Upper lobe of left lung (tissue), 6 donors: ENCODE measurements at regions not wholly inside any gene's neighbourhood (a gene's known extent, or its start where the extent isn't known, plus 50 kb on each side); places are given as distances from the start of the nearest gene placed in this dataset.

Experiments used
- ATAC-seq, 2 donors: fragments of 200-7000 bp; cut with Tn5 transposase; one replicate each; pipeline ENCODE4 v1.9.1; 2022; ENCODE audit warnings: mild to moderate bottlenecking in 2 of 2, moderate library complexity in 2 of 2; ENCODE audit not compliant: low FRiP score in 2 of 2
- DNase-seq, 2 donors: peaks; one replicate each; pipeline ENCODE4 v3.0.0-alpha.2; 2019 to 2020
- H3K27ac ChIP-seq, 4 donors: fragments of 200-600 bp; sonication (generic); one replicate each; pipeline ENCODE4 v1.5.1; 2016 to 2019
- H3K27me3 ChIP-seq, 4 donors: fragments of 200-600 bp; sonication (generic); one replicate each; pipeline ENCODE4 v1.5.1; 2017 to 2019
- H3K36me3 ChIP-seq, 4 donors: fragments of 200-600 bp; sonication (generic); one replicate each; pipeline ENCODE4 v1.5.1; 2016 to 2019
- H3K4me1 ChIP-seq, 4 donors: fragments of 200-600 bp; sonication (generic); one replicate each; pipeline ENCODE4 v1.5.1; 2018 to 2019
- H3K4me3 ChIP-seq, 4 donors: fragments of 200-600 bp; sonication (generic); one replicate each; pipeline ENCODE4 v1.5.1; 2017 to 2019; ENCODE audit warnings: mild to moderate bottlenecking in 2 of 4, moderate library complexity in 1 of 4
- H3K9me3 ChIP-seq, 4 donors: fragments of 200-600 bp; sonication (generic); one replicate each; pipeline ENCODE4 v1.5.1; 2018 to 2019
- EP300 ChIP-seq, 4 donors: sonication (generic); formaldehyde crosslinking; IDR thresholded peaks; one replicate each; pipeline ENCODE4 v1.5.1; 2017; ENCODE audit warnings: antibody characterized with exemption in 4 of 4, control low read depth in 2 of 4
- POLR2A ChIP-seq, 4 donors: fragments of 450-650 bp; IDR thresholded peaks; one replicate each; pipeline ENCODE4 v1.5.1; 2016 to 2017; ENCODE audit warnings: antibody characterized with exemption in 4 of 4, mild to moderate bottlenecking in 2 of 4
- POLR2AphosphoS5 ChIP-seq, 2 donors: sonication (generic); formaldehyde crosslinking; IDR thresholded peaks; one replicate each; pipeline ENCODE4 v1.5.1; 2017; ENCODE audit warnings: antibody characterized with exemption in 2 of 2
- WGBS, 2 donors: methylation state at CpG; one replicate each; pipeline ENCODE4 v1.1.5; 2017 to 2018; 5-methylcytosine and 5-hydroxymethylcytosine counted together
- TF ChIP-seq, protein P1 (sequence below), 6 experiments: fragments of 450-650 bp in 4 of 6; fragments of 200-600 bp in 2 of 6; sonication (generic) in 2 of 6; IDR thresholded peaks; one replicate each; pipeline ENCODE4 v1.5.1; 2016 to 2019; ENCODE audit warnings: antibody characterized with exemption in 6 of 6
- donor health status: DM: no; HTN: no; CAD: no; lungs with moderate emphysema.
- donor health status: DM: no; HTN: yes; CAD: no; lungs with severe emphysema.

DNA sequence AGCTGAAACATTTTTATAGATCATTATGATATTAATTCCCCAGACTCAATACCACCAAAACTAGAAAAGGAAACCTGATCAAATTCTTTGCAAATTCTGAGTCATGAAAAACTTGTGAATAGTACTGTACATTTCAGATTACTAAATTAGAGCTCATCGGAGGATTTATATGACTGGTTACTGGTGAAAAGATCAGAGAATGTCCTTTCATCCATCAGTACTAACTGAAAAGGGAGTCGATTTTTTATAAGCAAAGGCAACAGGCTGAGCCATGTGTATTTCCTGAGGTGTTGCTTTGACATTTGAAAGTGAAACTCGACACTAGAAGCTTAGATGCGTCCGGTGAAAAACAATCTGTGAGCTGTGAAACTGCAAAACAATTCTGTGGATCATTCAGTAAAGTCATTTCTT lies 155.7 kb downstream of the TNFSF18 start:
- peak in 1 of 2 donors; percentile 36 for ATAC-seq
- no peak for DNase-seq
- TF ChIP-seq POLR2AphosphoS5 (IDR thresholded peaks at IDR 0.05) (no peak), EP300 (IDR thresholded peaks at IDR 0.05) (no peak), POLR2A (IDR thresholded peaks at IDR 0.05) (no peak)
- TF ChIP-seq, protein P1, sequence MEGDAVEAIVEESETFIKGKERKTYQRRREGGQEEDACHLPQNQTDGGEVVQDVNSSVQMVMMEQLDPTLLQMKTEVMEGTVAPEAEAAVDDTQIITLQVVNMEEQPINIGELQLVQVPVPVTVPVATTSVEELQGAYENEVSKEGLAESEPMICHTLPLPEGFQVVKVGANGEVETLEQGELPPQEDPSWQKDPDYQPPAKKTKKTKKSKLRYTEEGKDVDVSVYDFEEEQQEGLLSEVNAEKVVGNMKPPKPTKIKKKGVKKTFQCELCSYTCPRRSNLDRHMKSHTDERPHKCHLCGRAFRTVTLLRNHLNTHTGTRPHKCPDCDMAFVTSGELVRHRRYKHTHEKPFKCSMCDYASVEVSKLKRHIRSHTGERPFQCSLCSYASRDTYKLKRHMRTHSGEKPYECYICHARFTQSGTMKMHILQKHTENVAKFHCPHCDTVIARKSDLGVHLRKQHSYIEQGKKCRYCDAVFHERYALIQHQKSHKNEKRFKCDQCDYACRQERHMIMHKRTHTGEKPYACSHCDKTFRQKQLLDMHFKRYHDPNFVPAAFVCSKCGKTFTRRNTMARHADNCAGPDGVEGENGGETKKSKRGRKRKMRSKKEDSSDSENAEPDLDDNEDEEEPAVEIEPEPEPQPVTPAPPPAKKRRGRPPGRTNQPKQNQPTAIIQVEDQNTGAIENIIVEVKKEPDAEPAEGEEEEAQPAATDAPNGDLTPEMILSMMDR (IDR thresholded peaks at IDR 0.05), result no peak
- peaks cover 0 to 9% (median 4%) of the 10 kb centered on the region in 4 donors for H3K4me1 ChIP-seq
- H3K4me3 ChIP-seq, result no peak overlapping the region
- H3K36me3 ChIP-seq, result no peaks in the 10 kb centered on the region
- 21 to 24% methylated on average over 5 of the region's 5 CpGs for WGBS, 2 donors
- no peak overlapping the region for H3K27ac ChIP-seq
- H3K9me3 ChIP-seq, result no peaks in the 10 kb centered on the region
- H3K27me3 ChIP-seq, result no peaks in the 10 kb centered on the region

DNA sequence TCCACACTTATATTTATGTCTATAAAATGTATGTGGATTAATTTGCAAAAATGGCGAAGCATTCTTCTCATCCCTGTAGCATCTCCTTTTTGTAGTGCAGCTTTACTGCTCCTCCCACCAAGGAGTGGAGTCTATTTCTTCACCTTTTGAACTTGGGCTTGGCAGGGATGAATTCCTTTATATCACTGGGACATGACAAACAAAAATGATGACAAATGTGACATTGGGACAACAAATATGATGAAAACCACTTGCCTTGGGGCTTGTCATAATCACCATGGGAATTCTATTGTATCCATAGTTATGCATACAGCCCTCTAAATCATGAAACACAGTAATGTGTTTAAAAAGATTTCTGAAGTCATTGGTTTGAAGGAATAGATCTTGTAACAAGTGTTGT lies 155.0 kb downstream of the TNFSF18 start:
- no peak for ATAC-seq
- no peak overlapping the region for H3K4me3 ChIP-seq
- H3K9me3 ChIP-seq, result no peaks in the 10 kb centered on the region
- 83 to 97% methylated on average over 1 of the region's 1 CpG for WGBS, 2 donors
- no peak overlapping the region for H3K27ac ChIP-seq
- no peak for DNase-seq
- peaks cover 0 to 9% (median 4%) of the 10 kb centered on the region in 4 donors for H3K4me1 ChIP-seq
- H3K36me3 ChIP-seq, result no peaks in the 10 kb centered on the region
- TF ChIP-seq POLR2AphosphoS5 (IDR thresholded peaks at IDR 0.05), result no peak
- H3K27me3 ChIP-seq, result no peaks in the 10 kb centered on the region

DNA sequence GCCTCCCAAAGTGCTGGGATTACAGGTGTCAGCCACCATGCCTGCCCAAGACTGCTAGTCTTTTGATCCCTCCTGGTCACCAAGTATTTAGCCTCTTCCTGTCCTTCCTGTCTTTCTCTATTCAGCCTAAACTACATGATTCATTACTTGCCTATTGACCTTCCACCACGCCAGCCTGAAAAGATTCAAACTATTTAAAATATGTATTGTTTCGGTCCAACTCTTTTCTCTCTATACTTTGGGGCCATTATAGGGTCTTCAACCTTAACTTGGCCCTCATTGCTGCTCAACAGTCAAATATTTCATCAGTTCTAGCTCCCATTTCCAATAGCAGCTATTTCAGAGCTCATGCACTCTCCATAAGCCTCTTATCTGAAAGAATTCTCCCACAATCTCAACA lies 153.0 kb downstream of the TNFSF18 start:
- no peaks in the 10 kb centered on the region for H3K9me3 ChIP-seq
- no peak overlapping the region for H3K27ac ChIP-seq
- H3K4me1 ChIP-seq, result peaks cover 0 to 9% (median 4%) of the 10 kb centered on the region in 4 donors
- no peaks in the 10 kb centered on the region for H3K36me3 ChIP-seq
- WGBS, 2 donors, result 66 to 75% methylated on average over 2 of the region's 2 CpGs
- H3K4me3 ChIP-seq, result no peak overlapping the region
- DNase-seq (no peak), ATAC-seq (no peak)
- no peaks in the 10 kb centered on the region for H3K27me3 ChIP-seq
- no peak for TF ChIP-seq POLR2AphosphoS5 (IDR thresholded peaks at IDR 0.05)
- TF ChIP-seq, protein P1 (IDR thresholded peaks at IDR 0.05), result no peak
- no peak for TF ChIP-seq EP300 (IDR thresholded peaks at IDR 0.05)
- no peak for TF ChIP-seq POLR2A (IDR thresholded peaks at IDR 0.05)

DNA sequence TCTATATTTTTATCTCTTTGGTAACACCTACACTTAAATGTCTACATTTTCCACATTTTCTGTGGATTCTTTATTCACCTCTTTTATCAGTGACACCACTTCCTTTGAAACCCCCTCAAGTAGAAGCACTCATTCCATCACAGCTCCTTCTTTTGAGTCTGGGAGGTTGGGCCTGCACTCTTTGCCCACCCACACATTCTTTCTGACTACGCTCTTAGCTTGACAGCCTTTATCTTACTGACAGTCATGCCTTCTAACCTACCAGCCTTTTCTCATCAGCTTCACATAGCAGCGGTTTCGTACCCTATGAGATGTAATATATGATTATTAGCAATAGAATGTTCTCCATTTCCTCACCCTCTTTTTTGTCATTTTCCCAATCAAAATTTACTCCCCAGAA lies 151.9 kb downstream of the TNFSF18 start:
- no peak for ATAC-seq
- H3K27me3 ChIP-seq, result no peaks in the 10 kb centered on the region
- TF ChIP-seq, protein P1 (IDR thresholded peaks at IDR 0.05), result no peak
- TF ChIP-seq EP300 (IDR thresholded peaks at IDR 0.05), result no peak
- TF ChIP-seq POLR2AphosphoS5 (IDR thresholded peaks at IDR 0.05), result no peak
- no peak for TF ChIP-seq POLR2A (IDR thresholded peaks at IDR 0.05)

DNA sequence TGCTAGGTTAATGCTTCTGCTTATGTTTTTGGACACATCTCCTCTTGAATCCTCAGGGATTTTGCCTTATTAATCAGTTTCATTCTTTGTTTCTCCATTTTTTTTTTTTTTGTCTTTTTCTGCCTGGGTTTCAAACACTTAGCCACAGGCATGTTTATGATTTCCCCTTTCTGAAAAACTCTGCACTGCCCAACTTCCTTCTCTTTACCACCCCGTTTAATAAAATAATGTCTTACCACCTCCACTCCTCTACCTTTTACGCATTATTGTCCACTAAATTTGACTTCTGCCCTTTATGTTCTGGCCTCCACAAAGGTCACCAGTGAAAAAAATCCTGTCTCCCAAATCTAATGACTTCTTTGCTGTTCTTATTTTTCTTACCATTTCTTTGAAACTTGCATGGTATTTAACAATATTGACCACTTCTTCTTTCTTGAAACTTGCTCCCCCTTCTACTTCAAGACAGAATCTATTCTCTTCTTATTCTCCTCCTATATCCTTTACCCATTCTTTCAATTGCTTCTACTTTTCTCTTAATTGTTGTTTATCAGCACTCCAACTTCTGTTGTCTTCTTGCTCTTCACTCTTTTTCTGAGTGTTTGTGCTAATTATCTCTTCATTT lies 150.3 kb downstream of the TNFSF18 start:
- no peaks in the 10 kb centered on the region for H3K9me3 ChIP-seq
- no peaks in the 10 kb centered on the region for H3K36me3 ChIP-seq
- WGBS, 2 donors, result 55 to 63% methylated on average over 2 of the region's 2 CpGs
- no peak overlapping the region for H3K27ac ChIP-seq
- no peak for DNase-seq
- H3K4me1 ChIP-seq, result peaks cover 0 to 3% (median 0%) of the 10 kb centered on the region in 4 donors
- TF ChIP-seq EP300 (IDR thresholded peaks at IDR 0.05) (no peak), POLR2A (IDR thresholded peaks at IDR 0.05) (no peak), POLR2AphosphoS5 (IDR thresholded peaks at IDR 0.05) (no peak)
- TF ChIP-seq, protein P1 (IDR thresholded peaks at IDR 0.05), result no peak
- no peaks in the 10 kb centered on the region for H3K27me3 ChIP-seq
- no peak for ATAC-seq
- H3K4me3 ChIP-seq, result no peak overlapping the region

More for the DNA sequence above, 151.9 kb downstream of the TNFSF18 start:
- Histone ChIP-seq H3K36me3 (no peaks in the 10 kb centered on the region), H3K27ac (no peak overlapping the region), H3K9me3 (no peaks in the 10 kb centered on the region), H3K4me1 (peaks cover 0 to 9% (median 4%) of the 10 kb centered on the region in 4 donors), H3K4me3 (no peak overlapping the region)
- WGBS, 2 donors, result 86 to 97% methylated on average over 3 of the region's 3 CpGs
- DNase-seq, result no peak
